Testis (tissue), 2 donors: ENCODE measurements at regions not wholly inside any gene's neighbourhood (a gene's known extent, or its start where the extent isn't known, plus 50 kb on each side); places are given as distances from the start of the nearest gene placed in this dataset.

Experiments
- DNase-seq: peaks from one replicate; pipeline ENCODE4 v3.0.0-alpha.2; 2019
- H3K27ac ChIP-seq, 2 donors: fragments of 200-600 bp; sonication (generic); one replicate each; pipeline ENCODE4 v1.5.1; 2019
- H3K27me3 ChIP-seq: fragments of 200-600 bp; sonication (generic); one replicate; pipeline ENCODE4 v1.5.1; 2019
- H3K36me3 ChIP-seq: fragments of 200-600 bp; sonication (generic); one replicate; pipeline ENCODE4 v1.5.1; 2017; ENCODE audit warnings: low read depth; ENCODE audit errors: missing control alignments
- H3K4me1 ChIP-seq: fragments of 200-600 bp; sonication (generic); one replicate; pipeline ENCODE4 v1.5.1; 2019
- H3K4me3 ChIP-seq, 2 donors: fragments of 200-600 bp; sonication (generic); one replicate each; pipeline ENCODE4 v1.5.1; 2017 to 2019
- H3K9me3 ChIP-seq: fragments of 200-600 bp; sonication (generic); one replicate; pipeline ENCODE4 v1.5.1; 2017
- POLR2A ChIP-seq: fragments of 450-650 bp; IDR thresholded peaks from one replicate; pipeline ENCODE4 v1.6.1; 2017; ENCODE audit warnings: antibody characterized with exemption, mild to moderate bottlenecking, moderate library complexity
- WGBS, 2 donors: methylation state at CpG; one replicate each; pipeline ENCODE4 v1.1.5; 2018; 5-methylcytosine and 5-hydroxymethylcytosine counted together
- intact Hi-C: fragments of 100-400 bp; cut with DNase I; formaldehyde crosslinking; loops from one replicate; pipeline ENCODE4 v1.15.1; 2023; ENCODE audit warnings: low total_unique reads
- TF ChIP-seq, protein P1 (sequence below), 3 experiments: fragments of 450-650 bp in 2 of 3; fragments of 200-600 bp in 1 of 3; sonication (generic) in 1 of 3; IDR thresholded peaks; one replicate each; pipeline ENCODE4 v1.5.1; 2016 to 2019; ENCODE audit warnings: antibody characterized with exemption in 3 of 3, mild to moderate bottlenecking in 2 of 3, moderate library complexity in 1 of 3

DNA sequence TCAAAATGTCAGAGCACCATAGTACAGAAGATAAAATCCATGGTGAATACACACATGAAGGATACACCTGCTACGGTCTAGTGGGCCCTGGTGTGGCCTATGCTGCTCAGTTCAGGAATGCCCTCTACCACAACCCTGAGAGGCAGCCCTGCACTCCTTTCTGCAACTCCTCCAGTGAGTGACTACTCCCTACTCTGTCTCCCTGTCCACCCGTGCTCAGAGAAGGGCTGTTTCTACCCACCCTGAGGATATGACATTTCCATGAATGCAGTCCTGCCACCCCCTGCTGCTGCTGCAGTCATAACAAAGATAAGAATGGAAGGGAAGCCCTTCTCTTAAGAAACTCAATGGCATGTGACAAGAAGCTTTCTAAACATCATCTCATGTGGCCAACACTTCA lies 137.0 kb downstream of the EN1 start:
- TF ChIP-seq, protein P1, sequence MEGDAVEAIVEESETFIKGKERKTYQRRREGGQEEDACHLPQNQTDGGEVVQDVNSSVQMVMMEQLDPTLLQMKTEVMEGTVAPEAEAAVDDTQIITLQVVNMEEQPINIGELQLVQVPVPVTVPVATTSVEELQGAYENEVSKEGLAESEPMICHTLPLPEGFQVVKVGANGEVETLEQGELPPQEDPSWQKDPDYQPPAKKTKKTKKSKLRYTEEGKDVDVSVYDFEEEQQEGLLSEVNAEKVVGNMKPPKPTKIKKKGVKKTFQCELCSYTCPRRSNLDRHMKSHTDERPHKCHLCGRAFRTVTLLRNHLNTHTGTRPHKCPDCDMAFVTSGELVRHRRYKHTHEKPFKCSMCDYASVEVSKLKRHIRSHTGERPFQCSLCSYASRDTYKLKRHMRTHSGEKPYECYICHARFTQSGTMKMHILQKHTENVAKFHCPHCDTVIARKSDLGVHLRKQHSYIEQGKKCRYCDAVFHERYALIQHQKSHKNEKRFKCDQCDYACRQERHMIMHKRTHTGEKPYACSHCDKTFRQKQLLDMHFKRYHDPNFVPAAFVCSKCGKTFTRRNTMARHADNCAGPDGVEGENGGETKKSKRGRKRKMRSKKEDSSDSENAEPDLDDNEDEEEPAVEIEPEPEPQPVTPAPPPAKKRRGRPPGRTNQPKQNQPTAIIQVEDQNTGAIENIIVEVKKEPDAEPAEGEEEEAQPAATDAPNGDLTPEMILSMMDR (IDR thresholded peaks at IDR 0.05), result no peak
- TF ChIP-seq POLR2A, result no peak
- WGBS, 2 donors, result 47 to 54% methylated on average over 2 of the region's 2 CpGs

DNA sequence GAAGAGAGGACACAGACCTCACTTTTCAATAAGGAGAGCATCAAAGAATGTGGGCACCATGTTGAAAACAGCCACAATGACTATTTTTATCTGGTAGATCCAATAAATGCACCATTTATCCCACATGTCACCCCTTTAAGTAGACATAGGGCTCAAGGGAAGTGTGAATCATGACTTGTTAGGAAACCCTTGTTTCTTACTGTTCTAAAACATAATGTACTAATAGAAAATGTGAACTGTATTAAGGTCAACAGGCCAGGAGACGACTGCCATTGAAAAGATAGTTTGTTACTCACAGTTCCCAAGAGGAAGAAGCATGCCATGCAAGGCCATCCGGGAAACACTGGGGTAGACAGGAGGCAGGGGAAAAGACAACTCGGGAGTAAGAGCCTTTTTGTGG lies 137.7 kb downstream of the EN1 start:
- H3K4me1 ChIP-seq, result no peaks in the 10 kb centered on the region
- H3K36me3 ChIP-seq, result no peaks in the 10 kb centered on the region
- H3K27me3 ChIP-seq, result no peaks in the 10 kb centered on the region
- WGBS, 2 donors, result 63 to 71% methylated on average over 3 of the region's 3 CpGs
- no peaks in the 10 kb centered on the region for H3K9me3 ChIP-seq
- H3K4me3 ChIP-seq, result no peak overlapping the region
- no peak overlapping the region for H3K27ac ChIP-seq
- no peak for DNase-seq
- no peak for TF ChIP-seq POLR2A
- TF ChIP-seq, protein P1 (IDR thresholded peaks at IDR 0.05), result no peak
- intact Hi-C loops, result no loop called here

More for the DNA sequence above, 137.0 kb downstream of the EN1 start:
- Histone ChIP-seq H3K4me1 (no peaks in the 10 kb centered on the region), H3K36me3 (no peaks in the 10 kb centered on the region), H3K9me3 (no peaks in the 10 kb centered on the region), H3K4me3 (no peak overlapping the region), H3K27me3 (no peaks in the 10 kb centered on the region), H3K27ac (no peak overlapping the region)
- no peak for DNase-seq
- intact Hi-C loops, result no loop called here

DNA sequence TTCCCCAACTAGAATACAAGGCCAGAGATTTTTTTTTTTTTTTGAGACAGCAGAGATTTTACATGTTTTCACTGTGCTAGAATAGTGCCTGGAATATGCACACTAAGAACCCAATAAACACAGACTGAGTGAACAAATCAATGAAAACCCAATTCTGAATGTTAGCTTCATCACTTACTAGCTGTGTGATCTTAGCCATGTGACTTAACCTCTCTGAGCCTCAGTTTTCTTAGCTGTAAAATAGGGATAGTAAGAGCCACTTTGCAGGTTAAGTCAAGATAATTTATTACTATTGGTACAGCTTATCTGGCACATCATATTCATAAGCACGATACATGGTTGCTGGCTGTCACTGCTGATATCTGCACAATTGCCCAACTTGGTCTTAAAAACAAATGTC lies 140.6 kb downstream of the EN1 start:
- no peak overlapping the region for H3K4me3 ChIP-seq
- H3K27ac ChIP-seq, result no peak overlapping the region
- no peaks in the 10 kb centered on the region for H3K4me1 ChIP-seq
- no peak for TF ChIP-seq POLR2A
- TF ChIP-seq, protein P1 (IDR thresholded peaks at IDR 0.05), result no peak
- H3K27me3 ChIP-seq, result no peaks in the 10 kb centered on the region
- WGBS, 2 donors, result 88 to 90% methylated on average over 1 of the region's 1 CpG
- intact Hi-C loops, result no loop called here
- no peaks in the 10 kb centered on the region for H3K9me3 ChIP-seq
- no peak for DNase-seq
- no peaks in the 10 kb centered on the region for H3K36me3 ChIP-seq

DNA sequence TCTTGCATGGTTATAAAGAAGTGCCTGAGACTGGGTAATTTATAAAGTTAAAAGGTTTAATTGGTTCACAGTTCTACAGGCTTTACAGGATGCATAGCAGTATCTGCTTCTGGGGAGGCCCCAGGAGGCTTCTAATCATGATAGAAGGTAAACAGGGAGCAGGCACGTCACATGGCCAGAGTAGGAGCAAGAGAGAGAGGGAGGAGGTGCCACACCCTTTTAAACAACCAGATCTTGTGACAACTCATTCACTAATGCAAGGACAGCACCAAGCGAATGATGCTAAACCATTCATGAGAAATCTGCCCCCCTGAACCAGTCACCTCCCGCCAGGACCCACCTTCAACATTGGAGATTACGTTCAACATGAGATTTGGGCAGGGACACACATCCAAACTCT lies 141.1 kb downstream of the EN1 start:
- Histone ChIP-seq H3K27me3 (no peaks in the 10 kb centered on the region), H3K27ac (no peak overlapping the region), H3K4me1 (no peaks in the 10 kb centered on the region), H3K36me3 (no peaks in the 10 kb centered on the region), H3K4me3 (no peak overlapping the region), H3K9me3 (no peaks in the 10 kb centered on the region)
- intact Hi-C loops, result no loop called here
- no peak for DNase-seq
- TF ChIP-seq POLR2A, result no peak
- TF ChIP-seq, protein P1 (IDR thresholded peaks at IDR 0.05), result no peak
- 73 to 83% methylated on average over 4 of the region's 4 CpGs for WGBS, 2 donors

DNA sequence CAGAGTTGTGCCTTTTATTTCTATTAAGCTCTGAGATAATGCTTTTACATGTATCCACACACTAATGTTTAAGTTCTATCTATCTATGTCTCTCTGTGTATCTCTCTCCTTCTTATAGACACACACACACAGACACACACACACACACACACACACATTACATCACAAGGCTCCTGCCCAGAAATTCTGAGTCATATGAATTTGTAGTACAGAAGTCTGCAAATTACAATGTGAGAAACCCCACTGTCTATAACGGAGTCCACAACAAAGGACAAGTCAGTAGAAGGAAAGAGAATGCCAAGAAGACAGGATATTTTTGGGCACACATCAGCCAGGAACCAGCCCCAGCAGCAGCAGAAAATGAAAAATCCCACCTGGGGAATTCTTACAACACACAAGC lies 142.4 kb downstream of the EN1 start:
- no peaks in the 10 kb centered on the region for H3K9me3 ChIP-seq
- no peak for DNase-seq
- no peak overlapping the region for H3K4me3 ChIP-seq
- no peaks in the 10 kb centered on the region for H3K4me1 ChIP-seq
- no peak overlapping the region for H3K27ac ChIP-seq
- WGBS, 2 donors, result 75 to 87% methylated on average over 1 of the region's 1 CpG
- intact Hi-C loops, result no loop called here
- no peak for TF ChIP-seq POLR2A
- TF ChIP-seq, protein P1 (IDR thresholded peaks at IDR 0.05), result no peak
- no peaks in the 10 kb centered on the region for H3K27me3 ChIP-seq
- H3K36me3 ChIP-seq, result no peaks in the 10 kb centered on the region
